Omental fat pad (tissue), 3 donors: ENCODE measurements at regions not wholly inside any gene's neighbourhood (a gene's known extent, or its start where the extent isn't known, plus 50 kb on each side); places are given as distances from the start of the nearest gene placed in this dataset.

ENCODE experiments used
- ATAC-seq: fragments of 150-250 bp; one replicate; pipeline ENCODE4 v1.9.1; 2016; ENCODE audit warnings: mild to moderate bottlenecking, moderate library complexity; ENCODE audit not compliant: low FRiP score
- DNase-seq: peaks from one replicate; pipeline ENCODE4 v3.0.0-alpha.2; 2019; ENCODE audit warnings: low spot score
- TF ChIP-seq, protein P1 (sequence below), 3 donors: fragments of 450-650 bp; IDR thresholded peaks; one replicate each; pipeline ENCODE4 v1.5.1; 2016 to 2017; ENCODE audit warnings: antibody characterized with exemption in 3 of 3, mild to moderate bottlenecking in 3 of 3, moderate library complexity in 2 of 3

DNA sequence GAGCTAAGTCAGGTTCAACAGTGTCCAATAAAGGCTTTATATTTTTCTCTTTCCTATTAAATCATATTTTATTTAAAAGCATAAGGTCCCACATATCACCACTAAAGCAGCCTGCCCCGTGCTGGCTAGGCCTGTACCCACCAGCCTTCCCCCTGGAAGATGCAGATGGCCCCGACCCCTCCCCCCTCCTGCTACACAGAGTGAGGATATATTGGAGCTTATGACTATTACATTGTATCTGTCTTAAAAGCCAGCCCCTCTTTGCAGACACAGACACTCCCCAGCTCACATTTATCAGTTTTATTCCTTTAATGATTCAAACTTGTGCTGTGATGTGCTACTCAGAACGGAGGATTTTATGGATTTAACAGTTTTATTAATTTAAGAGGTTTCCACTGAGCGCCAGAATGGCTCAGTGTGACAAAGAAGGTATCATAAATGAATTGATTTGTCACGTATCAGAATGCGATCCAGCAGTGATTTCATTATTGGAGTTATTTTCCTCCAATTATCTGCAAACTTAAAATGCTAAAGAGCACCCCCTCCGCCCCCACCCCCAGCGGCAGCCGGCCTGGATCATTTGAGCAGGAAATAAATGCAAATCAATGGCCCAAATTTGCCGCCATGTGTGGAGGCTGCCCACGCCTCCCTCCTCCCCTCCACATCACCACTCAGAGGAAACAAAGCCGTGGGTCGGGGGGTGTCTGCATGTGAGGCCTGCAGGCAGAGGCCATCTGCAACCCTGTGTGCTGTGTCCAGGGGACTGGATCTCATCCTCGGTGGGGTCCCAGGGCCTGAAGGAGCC is 72.6 kb upstream of the ZMIZ1 start:
- DNase-seq (no peak), ATAC-seq (no peak)
- TF ChIP-seq, protein P1, sequence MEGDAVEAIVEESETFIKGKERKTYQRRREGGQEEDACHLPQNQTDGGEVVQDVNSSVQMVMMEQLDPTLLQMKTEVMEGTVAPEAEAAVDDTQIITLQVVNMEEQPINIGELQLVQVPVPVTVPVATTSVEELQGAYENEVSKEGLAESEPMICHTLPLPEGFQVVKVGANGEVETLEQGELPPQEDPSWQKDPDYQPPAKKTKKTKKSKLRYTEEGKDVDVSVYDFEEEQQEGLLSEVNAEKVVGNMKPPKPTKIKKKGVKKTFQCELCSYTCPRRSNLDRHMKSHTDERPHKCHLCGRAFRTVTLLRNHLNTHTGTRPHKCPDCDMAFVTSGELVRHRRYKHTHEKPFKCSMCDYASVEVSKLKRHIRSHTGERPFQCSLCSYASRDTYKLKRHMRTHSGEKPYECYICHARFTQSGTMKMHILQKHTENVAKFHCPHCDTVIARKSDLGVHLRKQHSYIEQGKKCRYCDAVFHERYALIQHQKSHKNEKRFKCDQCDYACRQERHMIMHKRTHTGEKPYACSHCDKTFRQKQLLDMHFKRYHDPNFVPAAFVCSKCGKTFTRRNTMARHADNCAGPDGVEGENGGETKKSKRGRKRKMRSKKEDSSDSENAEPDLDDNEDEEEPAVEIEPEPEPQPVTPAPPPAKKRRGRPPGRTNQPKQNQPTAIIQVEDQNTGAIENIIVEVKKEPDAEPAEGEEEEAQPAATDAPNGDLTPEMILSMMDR (IDR thresholded peaks at IDR 0.05) = no peak

DNA sequence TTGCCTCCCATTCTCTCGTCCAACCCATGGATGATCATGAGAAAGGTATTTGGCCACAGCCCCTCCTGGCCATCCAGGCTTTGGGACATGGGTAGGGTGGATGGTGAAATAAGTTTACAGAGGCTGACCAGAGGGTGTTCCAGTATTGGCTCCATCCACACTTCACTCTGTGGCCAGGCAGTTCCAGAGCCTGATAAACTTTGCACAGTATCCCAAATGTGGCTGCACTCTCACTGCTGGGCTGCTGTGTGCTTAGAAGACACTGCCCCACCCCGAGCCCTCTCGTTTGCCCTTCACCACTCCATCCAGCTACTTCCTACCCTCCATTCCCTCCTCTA is 72.0 kb upstream of the ZMIZ1 start:
- TF ChIP-seq, protein P1 (IDR thresholded peaks at IDR 0.05) = no peak
- ATAC-seq (no peak), DNase-seq (no peak)

DNA sequence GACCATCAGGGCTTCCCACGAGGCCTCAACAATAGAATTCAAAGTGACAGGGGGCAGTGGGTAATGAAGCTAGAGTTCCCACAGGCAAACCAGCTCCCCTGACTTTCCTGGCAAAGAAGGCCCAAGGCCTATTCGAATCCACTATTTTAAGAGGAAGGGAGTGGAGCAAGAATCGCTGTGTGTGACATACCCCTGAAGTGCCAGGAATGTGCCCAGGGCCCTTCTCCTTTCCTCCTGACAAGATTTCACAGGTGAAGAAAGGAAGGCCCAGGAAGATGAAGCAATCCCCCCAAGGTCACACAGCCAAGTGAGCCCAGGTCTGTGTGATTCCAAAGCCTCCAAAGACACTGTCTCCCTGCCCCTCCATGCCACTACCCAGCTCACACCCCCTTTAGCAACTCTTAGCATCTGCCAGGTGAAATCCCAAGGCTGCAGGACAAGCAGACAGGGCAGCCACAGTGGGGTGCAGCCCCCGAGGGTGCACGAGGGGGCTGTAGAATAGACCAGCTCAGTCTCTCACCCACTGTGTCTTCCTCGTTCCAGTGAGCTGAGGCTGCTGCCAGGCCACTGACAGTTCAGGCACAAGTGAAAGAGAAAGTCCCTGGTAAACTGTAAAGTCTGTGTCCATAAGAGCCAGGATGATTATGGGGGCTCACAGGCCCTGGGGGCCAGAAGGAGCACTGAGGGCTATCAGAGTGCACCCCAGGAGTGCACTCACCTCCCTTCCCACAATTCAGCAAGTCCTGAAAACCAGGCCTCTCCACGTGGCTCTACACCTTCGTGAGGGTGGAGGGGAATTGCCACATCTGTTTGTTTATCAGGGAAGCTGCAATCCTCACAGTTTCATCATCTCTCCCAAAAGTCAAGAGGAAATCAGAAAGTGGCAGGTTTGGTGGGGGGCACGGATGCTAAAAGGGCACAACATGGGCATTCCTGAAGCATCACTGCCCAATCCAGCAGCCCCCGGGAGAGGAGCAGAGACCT is 70.8 kb upstream of the ZMIZ1 start:
- TF ChIP-seq, protein P1 (IDR thresholded peaks at IDR 0.05) = no peak
- ATAC-seq (peak; percentile 17), DNase-seq (no peak)

DNA sequence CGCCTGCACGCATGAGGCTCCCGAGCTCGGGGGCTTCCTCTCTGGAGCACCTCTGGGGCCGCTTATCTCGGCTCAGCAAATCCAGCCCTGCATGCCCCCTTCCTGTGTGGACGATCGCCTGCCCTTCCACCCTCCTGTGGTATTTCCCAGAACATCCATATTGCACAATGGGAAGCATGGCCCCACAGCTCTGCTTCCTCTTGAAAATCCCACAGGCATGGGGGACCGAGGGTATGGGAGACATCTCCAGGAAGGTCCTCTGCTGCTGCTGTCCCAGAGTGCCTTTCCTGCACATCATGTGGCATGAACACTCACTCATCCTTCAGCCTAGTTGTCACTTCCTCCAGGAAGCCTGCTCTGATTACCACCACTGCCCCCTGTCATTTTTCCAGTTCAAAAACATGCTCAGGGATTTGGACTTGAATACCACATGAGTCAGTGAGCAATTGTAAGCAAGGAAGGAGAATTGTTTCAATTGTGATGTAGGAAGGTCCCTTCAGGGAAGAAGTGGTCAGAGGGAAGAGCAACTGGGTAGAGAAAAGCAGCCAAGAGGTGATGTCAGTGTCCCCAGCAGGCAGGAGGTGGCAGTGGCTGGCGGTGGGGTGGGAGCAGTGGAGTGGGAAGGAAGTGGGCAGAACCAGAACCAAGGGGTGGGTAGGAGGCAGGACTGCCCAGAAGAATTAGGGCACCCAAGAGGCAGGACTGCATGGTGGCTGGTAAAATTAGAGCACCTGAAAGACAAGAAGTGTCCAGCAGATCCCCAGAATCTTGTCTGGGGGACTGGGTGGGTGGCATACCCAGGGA is 67.5 kb upstream of the ZMIZ1 start:
- DNase-seq (no peak), ATAC-seq (no peak)
- TF ChIP-seq, protein P1 (IDR thresholded peaks at IDR 0.05) = no peak

DNA sequence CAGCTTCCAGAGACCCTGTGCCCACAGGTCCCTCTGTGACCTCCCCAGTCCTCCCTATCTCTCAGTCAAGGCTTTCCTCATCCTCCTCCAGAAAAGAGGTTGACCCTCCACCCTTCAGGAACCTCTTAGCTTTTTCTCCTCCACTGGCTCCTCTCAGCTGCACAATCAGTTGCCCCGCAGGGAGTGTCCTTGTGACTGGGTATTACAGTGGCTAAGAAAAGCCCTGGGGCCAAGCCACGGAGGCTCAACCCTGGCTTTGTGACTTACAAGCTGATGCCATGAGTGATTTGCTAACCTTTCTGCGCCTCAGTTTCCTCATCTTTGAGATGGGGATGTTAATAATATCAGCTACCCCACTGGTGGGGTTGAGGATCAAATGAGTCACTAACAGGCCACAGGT is 66.4 kb upstream of the ZMIZ1 start:
- TF ChIP-seq, protein P1 (IDR thresholded peaks at IDR 0.05) = no peak
- ATAC-seq = no peak

DNA sequence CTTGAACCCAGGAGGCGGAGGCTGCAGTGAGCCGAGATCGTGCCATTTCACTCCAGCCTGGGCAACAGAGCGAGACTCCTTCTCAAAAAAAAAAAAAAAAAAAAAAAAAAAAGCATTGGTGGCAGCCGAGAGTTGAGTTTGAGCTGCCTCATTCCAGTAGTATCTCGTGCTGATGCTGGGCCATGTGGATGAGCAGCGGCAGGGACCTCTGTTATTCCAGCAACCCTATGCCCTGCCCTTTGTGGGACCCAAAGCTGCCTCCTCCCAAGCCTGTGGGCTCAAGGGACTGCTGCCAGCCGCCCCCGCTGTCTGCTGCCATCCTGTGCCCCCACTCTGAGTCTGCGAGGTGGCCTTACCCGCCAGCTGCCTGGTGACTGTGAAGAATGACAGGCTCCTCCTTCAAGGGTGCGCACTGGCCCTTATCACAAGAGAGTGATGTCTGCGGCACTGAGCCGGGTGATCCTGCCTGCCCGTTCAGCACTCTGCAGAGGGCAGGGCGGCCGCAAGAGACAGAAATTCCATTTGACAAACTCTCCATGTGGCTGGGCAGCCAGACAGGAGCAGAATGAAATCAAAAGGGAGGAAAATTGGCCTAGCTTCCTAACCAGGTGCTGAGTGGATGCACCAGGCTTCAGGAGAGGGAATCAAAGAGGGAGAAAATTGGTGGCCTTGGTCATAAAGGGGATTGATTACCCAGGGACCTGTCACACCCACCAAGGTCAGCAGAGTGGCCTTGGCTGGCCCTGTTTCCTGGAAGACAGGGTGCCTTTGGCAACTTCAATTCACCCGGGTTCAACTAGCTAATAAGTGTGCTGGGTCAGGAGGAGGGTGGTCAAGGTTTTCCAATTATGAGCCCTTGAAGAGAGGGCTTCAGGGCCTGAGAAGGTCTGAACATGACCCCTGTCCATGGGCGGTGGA is 65.3 kb upstream of the ZMIZ1 start:
- ATAC-seq (no peak), DNase-seq (no peak)
- TF ChIP-seq, protein P1 (IDR thresholded peaks at IDR 0.05) = no peak

More for the DNA sequence above, 66.4 kb upstream of the ZMIZ1 start:
- DNase-seq = no peak
